NCI-H345 (cell line): ENCODE measurements at regions not wholly inside any gene's neighbourhood (a gene's known extent, or its start where the extent isn't known, plus 50 kb on each side); places are given as distances from the start of the nearest gene placed in this dataset.

Source experiments
- DNase-seq: peaks from one replicate; lab custom pipeline; 2025; lab: John Stamatoyannopoulos, UW

DNA sequence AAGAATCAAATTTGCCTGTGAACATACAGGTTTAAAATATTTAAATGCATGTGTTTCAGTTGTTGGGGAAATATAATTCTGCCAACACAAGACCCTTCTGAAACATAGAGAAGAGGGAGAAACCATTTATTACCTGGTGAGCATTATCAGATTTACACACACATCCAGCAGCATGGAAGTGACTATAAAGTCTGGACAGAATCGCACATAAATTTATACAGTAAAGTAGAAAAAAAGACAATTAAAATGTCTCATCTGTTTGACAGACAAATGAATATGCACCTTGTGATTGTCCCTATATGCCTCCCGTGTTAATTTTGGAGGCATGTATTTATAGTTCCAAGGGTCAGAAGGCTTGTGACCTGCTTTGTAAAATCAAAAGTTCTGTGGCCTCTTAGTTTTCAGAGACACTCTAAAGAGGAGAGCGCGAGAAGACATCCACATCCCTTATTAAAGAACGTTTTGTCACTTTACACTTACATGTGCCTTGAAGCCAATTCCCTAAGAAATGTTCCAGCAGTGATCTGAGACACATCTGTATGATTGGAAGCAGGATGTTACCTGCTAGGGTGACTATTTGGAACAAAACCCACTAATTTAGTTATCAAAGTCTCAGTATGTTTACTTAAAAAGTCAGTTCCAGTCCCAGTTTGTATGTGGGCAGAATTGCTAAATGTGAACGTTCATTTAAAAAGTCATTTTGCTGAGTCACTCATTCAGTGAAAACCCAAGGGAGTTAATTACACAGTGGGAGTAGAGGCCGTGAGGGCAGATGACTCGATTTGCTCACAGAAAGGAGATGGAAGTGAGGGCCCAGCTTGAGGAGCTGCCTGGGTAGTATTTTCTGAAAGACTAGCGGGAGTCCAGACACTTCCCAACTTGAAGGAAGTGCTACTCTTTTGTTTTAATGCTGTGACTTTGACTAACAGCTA lies 527.6 kb upstream of the MEX3C start:
- DNase-seq, result no peak

DNA sequence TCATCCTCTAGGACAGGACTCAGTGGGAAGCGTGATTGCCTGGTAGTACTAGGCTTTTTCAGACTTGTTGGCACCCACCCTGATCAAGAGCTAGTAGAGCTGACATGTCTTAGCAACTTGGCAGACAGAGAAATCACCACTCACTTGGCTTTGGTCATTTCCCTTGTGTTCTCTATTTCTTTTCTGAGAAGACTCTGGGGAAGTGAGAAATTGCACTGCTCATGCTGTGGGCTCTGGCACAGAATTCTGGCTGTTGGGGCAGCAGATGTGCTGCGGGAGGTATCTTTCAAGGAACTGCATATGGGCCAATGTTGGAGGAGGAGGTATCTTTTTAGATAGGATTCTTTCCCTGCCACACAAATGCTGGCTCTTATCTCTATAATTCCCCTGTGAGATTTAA lies 529.1 kb upstream of the MEX3C start:
- no peak for DNase-seq

DNA sequence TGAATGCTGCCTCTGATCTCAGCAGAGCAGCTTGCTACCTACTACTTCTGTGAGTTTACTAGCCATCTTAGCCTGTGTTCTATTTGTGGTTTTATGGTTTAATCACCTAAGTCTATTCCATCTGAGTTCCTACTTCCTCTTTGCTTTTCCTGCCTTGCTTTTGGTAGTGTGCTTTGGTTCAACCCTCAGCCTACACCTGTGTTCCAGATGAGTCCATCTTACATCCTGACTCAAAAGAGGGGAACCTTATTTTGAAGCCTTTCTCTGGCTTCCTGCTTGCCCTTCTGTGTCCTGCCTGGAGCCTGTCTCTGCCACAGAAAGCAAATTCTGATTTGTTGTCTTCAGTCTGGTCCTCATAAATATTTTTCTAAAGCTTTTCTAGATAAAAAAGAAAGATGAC lies 530.3 kb upstream of the MEX3C start:
- no peak for DNase-seq

DNA sequence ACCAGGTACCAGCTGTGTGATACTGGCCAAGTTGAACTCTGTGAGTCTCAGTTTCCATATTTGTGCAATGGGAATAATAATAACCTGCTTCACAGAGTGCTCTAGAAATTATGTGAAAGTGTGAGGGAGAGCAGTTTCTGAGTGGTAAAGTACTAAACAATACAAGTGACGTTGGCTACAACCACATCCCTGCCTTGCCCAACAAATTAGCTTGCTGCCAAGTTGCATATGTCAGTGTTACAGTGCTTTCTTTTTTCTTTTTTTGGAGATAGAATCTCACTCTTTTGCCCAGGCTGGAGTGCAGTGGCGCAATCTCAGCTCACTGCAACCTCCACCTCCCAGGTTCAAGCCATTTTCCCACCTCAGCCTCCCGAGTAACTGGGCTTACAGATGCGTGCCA lies 533.6 kb upstream of the MEX3C start:
- no peak for DNase-seq

GRCh38 chr18:51734576-51734975 lies 537.1 kb upstream of the MEX3C start:
- no peak for DNase-seq

- DNase-seq, result no peak
Measured at GRCh38 chr18:51739044-51739666, 541.7 kb upstream of the MEX3C start.

- DNase-seq, result no peak
Measured at GRCh38 chr18:51751901-51752300, 554.4 kb upstream of the MEX3C start.

DNA sequence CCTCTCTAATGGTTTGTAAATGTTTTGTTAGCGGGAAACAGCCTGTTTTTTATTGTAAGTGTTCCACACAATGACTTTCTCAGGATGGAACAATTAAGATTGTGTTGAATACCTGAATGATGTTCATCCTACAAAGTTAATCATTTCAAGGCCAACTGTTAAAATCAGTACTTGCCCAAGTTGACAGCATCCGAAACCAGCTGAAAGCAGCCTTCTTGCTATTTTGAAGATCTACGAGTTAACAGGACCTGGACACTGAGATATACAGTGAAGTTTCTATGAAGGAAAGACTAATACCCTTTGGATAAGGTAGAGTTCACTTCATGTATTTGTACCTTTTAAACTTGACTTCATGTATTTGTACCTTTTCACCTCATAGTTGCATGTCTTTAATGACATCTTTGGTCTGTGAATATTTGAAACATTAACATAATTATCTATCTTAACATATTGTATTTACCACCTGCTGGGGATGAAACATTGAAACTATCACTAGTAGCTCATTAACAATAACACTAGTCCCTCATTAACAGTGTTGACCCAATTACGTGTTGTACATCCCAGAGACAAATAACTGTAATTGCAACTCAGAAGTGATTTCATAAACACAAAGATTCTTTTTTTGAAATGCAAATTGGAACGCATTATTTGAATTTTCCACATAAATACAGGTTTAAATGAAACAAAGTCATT lies 556.0 kb upstream of the MEX3C start:
- DNase-seq, result no peak

DNA sequence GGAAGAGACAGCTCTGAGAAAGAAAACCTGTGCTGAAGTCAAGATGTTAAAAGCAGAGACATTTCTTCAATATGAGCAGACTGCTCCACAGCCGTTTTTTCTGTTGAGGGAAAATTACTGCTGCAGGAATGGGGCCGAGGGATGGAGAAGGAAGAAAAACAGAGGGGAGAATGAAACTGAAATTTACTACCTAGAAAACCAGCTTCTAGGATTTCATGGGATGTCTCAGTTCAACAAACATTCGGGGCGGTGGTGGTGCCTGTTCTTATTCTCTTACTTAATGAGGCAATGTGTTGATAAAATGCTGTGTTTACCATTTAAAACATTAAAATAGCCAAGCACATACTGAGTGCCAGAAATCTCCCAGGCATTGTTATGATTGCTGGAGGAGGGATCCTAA lies 557.1 kb upstream of the MEX3C start:
- no peak for DNase-seq

GRCh38 chr18:51757255-51757924 lies 559.9 kb upstream of the MEX3C start:
- DNase-seq, result no peak

- DNase-seq, result no peak
Measured at GRCh38 chr18:51762373-51762772, 564.9 kb upstream of the MEX3C start.

DNA sequence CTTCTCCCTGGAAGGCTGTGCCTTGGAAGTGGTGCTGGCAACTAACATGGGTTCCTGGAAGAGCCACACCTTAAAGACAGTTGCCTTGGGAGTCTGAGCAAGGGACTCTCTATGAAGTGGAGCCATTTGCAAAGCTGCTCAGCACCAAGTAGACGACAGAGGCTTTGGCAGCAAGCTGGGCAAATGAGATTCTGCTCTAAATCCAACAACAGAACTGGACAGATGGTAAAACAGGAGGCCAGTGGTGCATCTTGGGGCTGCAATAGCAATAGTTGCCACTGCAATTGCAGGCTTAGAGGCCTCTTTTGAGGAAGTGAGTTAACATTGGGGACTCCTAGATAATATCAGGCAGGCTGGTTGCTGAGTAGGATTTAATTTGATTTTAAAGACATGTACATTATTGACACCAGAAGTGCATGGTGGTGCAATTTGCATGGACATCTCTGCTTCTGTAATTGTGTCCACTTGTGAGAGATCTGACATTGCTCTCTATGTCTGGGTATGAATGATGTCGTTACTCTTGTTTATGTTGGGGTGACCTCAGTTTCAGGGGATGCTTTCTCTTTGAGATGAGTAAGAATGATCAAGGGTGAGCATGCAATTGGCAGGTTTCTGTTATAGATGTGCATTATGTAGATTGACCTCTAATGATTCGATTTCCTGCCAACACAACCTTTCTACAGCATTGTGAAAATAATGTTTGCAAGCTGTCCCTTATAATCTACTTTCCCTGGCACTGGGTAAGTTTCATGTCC lies 568.3 kb upstream of the MEX3C start:
- no peak for DNase-seq

DNA sequence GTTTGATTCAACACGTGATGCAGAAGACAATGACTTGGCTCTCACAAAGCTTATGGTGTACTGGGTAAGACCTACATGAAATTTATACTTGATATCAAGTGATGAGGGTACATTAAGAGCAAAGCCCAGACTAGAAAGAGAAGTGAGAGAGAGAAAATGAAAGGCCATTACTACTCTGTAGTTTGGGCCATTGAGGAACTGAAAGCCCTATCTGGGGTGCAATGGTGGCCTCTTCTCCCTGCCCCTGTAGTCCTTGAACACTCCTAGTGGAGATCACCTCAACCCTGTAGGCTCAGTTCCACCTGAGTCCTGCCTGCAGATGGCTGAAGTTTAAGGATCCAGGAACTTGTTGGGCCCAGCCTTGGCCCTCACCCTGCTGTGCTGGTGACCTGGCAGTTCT lies 569.8 kb upstream of the MEX3C start:
- DNase-seq, result no peak

DNA sequence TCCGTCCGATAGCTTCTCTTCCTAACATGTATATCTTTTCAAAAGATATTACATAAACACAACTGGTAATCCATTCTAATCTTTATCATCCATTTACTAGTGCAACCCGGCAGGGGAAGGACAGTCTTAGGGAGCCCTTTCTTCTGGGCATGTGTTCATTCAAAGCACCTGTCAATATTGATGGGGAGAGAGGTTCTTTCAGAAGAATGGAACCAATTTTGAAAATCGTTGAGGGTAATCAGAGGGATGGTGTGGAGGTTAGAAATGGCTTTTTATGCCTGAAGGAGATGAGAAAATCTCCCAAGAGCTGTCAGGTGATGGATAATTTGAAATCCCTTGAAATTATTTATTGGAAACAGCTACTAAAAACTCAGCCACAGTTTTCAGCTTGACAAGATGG lies 561.9 kb upstream of the DCC start:
- no peak for DNase-seq

- no peak for DNase-seq
Measured at GRCh38 chr18:51789871-51790270, 550.1 kb upstream of the DCC start.

- no peak for DNase-seq
Measured at GRCh38 chr18:51801514-51801913, 538.5 kb upstream of the DCC start.

GRCh38 chr18:51802569-51803428 lies 537.2 kb upstream of the DCC start:
- DNase-seq, result no peak

DNA sequence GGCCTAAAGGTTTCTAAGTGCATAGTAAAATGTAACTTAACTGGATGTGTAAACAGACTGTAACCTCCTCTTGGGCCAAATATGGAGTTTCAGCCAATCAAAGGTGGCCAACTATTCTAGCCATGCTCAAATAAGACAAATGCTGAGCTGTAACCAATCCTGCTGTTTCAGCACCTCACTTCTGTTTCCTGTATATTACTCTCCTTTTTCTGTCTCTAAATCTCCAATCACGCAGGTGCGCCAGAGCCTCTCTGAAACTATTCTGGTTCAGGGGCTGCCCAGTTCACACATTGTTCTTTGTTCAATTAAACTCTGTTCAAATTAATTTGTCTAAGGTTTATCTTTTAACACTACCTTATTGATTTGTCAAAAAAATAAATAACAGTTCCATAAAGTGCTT lies 532.7 kb upstream of the DCC start:
- DNase-seq, result no peak

GRCh38 chr18:51811883-51812282 lies 528.1 kb upstream of the DCC start:
- DNase-seq, result no peak

GRCh38 chr18:51813740-51814139 lies 526.3 kb upstream of the DCC start:
- DNase-seq, result no peak

GRCh38 chr18:51821610-51822009 lies 518.4 kb upstream of the DCC start:
- DNase-seq, result no peak
